ENCODE measurements at regions not wholly inside any gene's neighbourhood (a gene's known extent, or its start where the extent isn't known, plus 50 kb on each side); places are given as distances from the start of the nearest gene placed in this dataset.
A peak's percentile ranks its signal among the peaks of the same experiment; 100 is the strongest.

GRCh38 chr5:98076501-98076900 lies 697.0 kb upstream of the RGMB start:
- Mint-ChIP-seq H3K36me3 (no peaks in the 10 kb centered on the region), H3K9me3 (peaks cover 0 to 3% (median 0%) of the 10 kb centered on the region in 8 donors), H3K27ac (peak overlapping the region in 1 of 7 donors; percentile 46), H3K27me3 (peaks cover 0 to 1% of the 10 kb centered on the region in 2 donors), H3K4me1 (no peaks in the 10 kb centered on the region), H3K4me3 (no peak overlapping the region)
- Histone ChIP-seq H3K27ac (ENCODE audit: low read depth, low read length) (no peak overlapping the region), H3K27me3 (ENCODE audit: insufficient read depth, low read length) (no peaks in the 10 kb centered on the region), H3K36me3 (ENCODE audit: insufficient read depth, low read length) (no peaks in the 10 kb centered on the region), H3K4me3 (ENCODE audit: low read length in 2 of 2) (no peak overlapping the region), H3K9me3 (ENCODE audit: control insufficient read depth in 1 of 2, low read length in 2 of 2) (no peaks in the 10 kb centered on the region), H3K4me1 (ENCODE audit: insufficient read depth, low read length) (no peaks in the 10 kb centered on the region)
- ChIA-PET POLR2A (ENCODE audit: partially characterized antibody) (no interaction called here), CTCF (ENCODE audit: partially characterized antibody) (no interaction called here)
- DNase-seq = no peak
- intact Hi-C loops (cut with micrococcal nuclease) = no loop called here

GRCh38 chr5:98085593-98085992 lies 687.9 kb upstream of the RGMB start:
- no peak for DNase-seq
- H3K4me1 Mint-ChIP-seq = no peaks in the 10 kb centered on the region
- peaks cover 0 to 6% (median 0%) of the 10 kb centered on the region in 8 donors for H3K9me3 Mint-ChIP-seq
- POLR2A ChIA-PET (ENCODE audit: partially characterized antibody) = no interaction called here
- H3K9me3 ChIP-seq (ENCODE audit: control insufficient read depth in 1 of 2, low read length in 2 of 2) = no peaks in the 10 kb centered on the region
- intact Hi-C loops (cut with micrococcal nuclease) = no loop called here
- H3K36me3 ChIP-seq (ENCODE audit: insufficient read depth, low read length) = no peaks in the 10 kb centered on the region
- H3K36me3 Mint-ChIP-seq = no peaks in the 10 kb centered on the region
- no peaks in the 10 kb centered on the region for H3K27me3 Mint-ChIP-seq
- H3K4me3 ChIP-seq (ENCODE audit: low read length in 2 of 2) = no peak overlapping the region
- H3K4me1 ChIP-seq (ENCODE audit: insufficient read depth, low read length) = no peaks in the 10 kb centered on the region
- CTCF ChIA-PET (ENCODE audit: partially characterized antibody) = no interaction called here
- no peaks in the 10 kb centered on the region for H3K27me3 ChIP-seq (ENCODE audit: insufficient read depth, low read length)
- no peak overlapping the region for H3K27ac Mint-ChIP-seq
- no peak overlapping the region for H3K27ac ChIP-seq (ENCODE audit: low read depth, low read length)
- H3K4me3 Mint-ChIP-seq = no peak overlapping the region

GRCh38 chr5:98095072-98095471 lies 678.4 kb upstream of the RGMB start:
- Mint-ChIP-seq H3K9me3 (no peaks in the 10 kb centered on the region), H3K4me3 (no peak overlapping the region), H3K36me3 (no peaks in the 10 kb centered on the region), H3K27ac (no peak overlapping the region), H3K4me1 (no peaks in the 10 kb centered on the region), H3K27me3 (no peaks in the 10 kb centered on the region)
- POLR2A ChIA-PET (ENCODE audit: partially characterized antibody) = no interaction called here
- H3K4me3 ChIP-seq (ENCODE audit: low read length in 2 of 2) = no peak overlapping the region
- no peaks in the 10 kb centered on the region for H3K27me3 ChIP-seq (ENCODE audit: insufficient read depth, low read length)
- no peaks in the 10 kb centered on the region for H3K9me3 ChIP-seq (ENCODE audit: control insufficient read depth in 1 of 2, low read length in 2 of 2)
- DNase-seq = no peak
- CTCF ChIA-PET (ENCODE audit: partially characterized antibody) = no interaction called here
- no peak overlapping the region for H3K27ac ChIP-seq (ENCODE audit: low read depth, low read length)
- no peaks in the 10 kb centered on the region for H3K36me3 ChIP-seq (ENCODE audit: insufficient read depth, low read length)
- intact Hi-C loops (cut with micrococcal nuclease) = no loop called here
- no peaks in the 10 kb centered on the region for H3K4me1 ChIP-seq (ENCODE audit: insufficient read depth, low read length)

GRCh38 chr5:98096155-98096554 lies 677.3 kb upstream of the RGMB start:
- ChIA-PET CTCF (ENCODE audit: partially characterized antibody) (interaction anchor here (0.6 to 1.1 kb wide), 2 partner anchors 9 to 34 kb away, joined by 3 to 4 read pairs; no protein-coding TSS in a partner anchor), POLR2A (ENCODE audit: partially characterized antibody) (no interaction called here)
- H3K4me1 Mint-ChIP-seq = no peaks in the 10 kb centered on the region
- H3K4me3 Mint-ChIP-seq = no peak overlapping the region
- H3K9me3 Mint-ChIP-seq = no peaks in the 10 kb centered on the region
- no peak overlapping the region for H3K27ac Mint-ChIP-seq
- Histone ChIP-seq H3K4me3 (ENCODE audit: low read length in 2 of 2) (no peak overlapping the region), H3K4me1 (ENCODE audit: insufficient read depth, low read length) (no peaks in the 10 kb centered on the region), H3K9me3 (ENCODE audit: control insufficient read depth in 1 of 2, low read length in 2 of 2) (no peaks in the 10 kb centered on the region), H3K27me3 (ENCODE audit: insufficient read depth, low read length) (no peaks in the 10 kb centered on the region), H3K27ac (ENCODE audit: low read depth, low read length) (no peak overlapping the region), H3K36me3 (ENCODE audit: insufficient read depth, low read length) (no peaks in the 10 kb centered on the region)
- H3K36me3 Mint-ChIP-seq = no peaks in the 10 kb centered on the region
- intact Hi-C loops (cut with micrococcal nuclease) = no loop called here
- no peaks in the 10 kb centered on the region for H3K27me3 Mint-ChIP-seq
- DNase-seq = no peak

DNA sequence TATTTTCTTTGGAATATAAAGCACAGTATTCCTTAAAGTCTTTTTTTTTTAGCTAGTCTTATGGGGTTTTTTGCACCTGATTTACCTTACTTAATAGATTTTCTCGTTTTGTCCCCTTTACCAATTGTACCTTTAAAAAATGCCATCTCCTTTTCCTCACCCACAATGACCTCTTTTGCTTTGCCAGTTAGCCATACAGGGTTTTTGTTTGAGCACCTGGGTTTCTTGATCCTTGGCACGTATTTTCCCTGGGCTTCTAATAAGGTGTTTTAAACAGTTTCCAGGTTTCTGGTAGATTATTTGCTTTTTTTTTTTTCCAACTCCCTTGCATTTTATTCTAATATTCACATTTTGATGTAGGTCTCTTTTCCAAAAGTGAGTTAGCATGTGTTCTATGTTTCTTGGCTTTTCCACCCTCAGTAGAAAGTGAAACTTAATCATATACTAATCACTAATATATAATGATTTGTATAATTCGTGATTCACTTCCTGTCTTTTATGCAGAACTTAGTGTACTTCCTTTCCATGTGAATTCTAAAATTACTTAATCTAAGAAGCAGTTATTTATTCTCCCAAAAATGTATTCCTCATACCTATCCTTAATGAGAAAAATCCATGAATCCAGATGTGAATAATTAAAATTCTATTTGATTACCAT lies 673.9 kb upstream of the RGMB start:
- H3K36me3 ChIP-seq (ENCODE audit: insufficient read depth, low read length) = no peaks in the 10 kb centered on the region
- H3K4me1 Mint-ChIP-seq = no peaks in the 10 kb centered on the region
- CTCF ChIA-PET (ENCODE audit: partially characterized antibody) = no interaction called here
- no peaks in the 10 kb centered on the region for H3K36me3 Mint-ChIP-seq
- no peaks in the 10 kb centered on the region for H3K4me1 ChIP-seq (ENCODE audit: insufficient read depth, low read length)
- no peaks in the 10 kb centered on the region for H3K27me3 ChIP-seq (ENCODE audit: insufficient read depth, low read length)
- POLR2A ChIA-PET (ENCODE audit: partially characterized antibody) = no interaction called here
- H3K9me3 ChIP-seq (ENCODE audit: control insufficient read depth in 1 of 2, low read length in 2 of 2) = no peaks in the 10 kb centered on the region
- no peak overlapping the region for H3K27ac Mint-ChIP-seq
- no peak overlapping the region for H3K4me3 ChIP-seq (ENCODE audit: low read length in 2 of 2)
- H3K9me3 Mint-ChIP-seq = peaks cover 0 to 1% (median 0%) of the 10 kb centered on the region in 8 donors
- no peak for DNase-seq
- H3K27ac ChIP-seq (ENCODE audit: low read depth, low read length) = no peak overlapping the region
- H3K4me3 Mint-ChIP-seq = no peak overlapping the region
- intact Hi-C loops (cut with micrococcal nuclease) = no loop called here
- peaks cover 0 to 3% of the 10 kb centered on the region in 2 donors for H3K27me3 Mint-ChIP-seq

DNA sequence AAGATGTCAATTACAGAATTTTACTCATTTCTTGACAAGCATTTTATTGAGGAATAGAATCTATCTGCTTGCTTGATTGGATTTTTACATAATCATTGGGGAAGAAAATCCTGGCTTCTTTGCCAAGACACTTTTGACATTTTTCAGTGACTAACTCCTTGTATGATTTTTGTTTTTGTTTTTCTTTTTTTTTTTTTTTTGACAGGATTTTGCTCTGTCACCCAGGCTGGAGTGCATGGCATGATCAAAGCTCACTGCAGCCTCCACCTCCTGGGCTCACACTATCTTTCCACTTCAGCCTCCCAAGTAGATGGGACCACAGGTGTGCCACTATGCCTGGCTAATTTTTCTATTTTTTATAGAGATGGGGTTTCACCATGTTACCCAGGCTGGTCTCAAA lies 672.3 kb upstream of the RGMB start:
- H3K4me3 Mint-ChIP-seq = no peak overlapping the region
- Histone ChIP-seq H3K27me3 (ENCODE audit: insufficient read depth, low read length) (no peaks in the 10 kb centered on the region), H3K9me3 (ENCODE audit: control insufficient read depth in 1 of 2, low read length in 2 of 2) (no peaks in the 10 kb centered on the region), H3K4me3 (ENCODE audit: low read length in 2 of 2) (no peak overlapping the region), H3K4me1 (ENCODE audit: insufficient read depth, low read length) (no peaks in the 10 kb centered on the region), H3K36me3 (ENCODE audit: insufficient read depth, low read length) (no peaks in the 10 kb centered on the region), H3K27ac (ENCODE audit: low read depth, low read length) (no peak overlapping the region)
- H3K27me3 Mint-ChIP-seq = peaks cover 2 to 3% of the 10 kb centered on the region in 2 donors
- no peaks in the 10 kb centered on the region for H3K4me1 Mint-ChIP-seq
- no peak overlapping the region for H3K27ac Mint-ChIP-seq
- peaks cover 0 to 2% (median 0%) of the 10 kb centered on the region in 8 donors for H3K9me3 Mint-ChIP-seq
- DNase-seq = no peak
- no peaks in the 10 kb centered on the region for H3K36me3 Mint-ChIP-seq
- CTCF ChIA-PET (ENCODE audit: partially characterized antibody) = no interaction called here
- POLR2A ChIA-PET (ENCODE audit: partially characterized antibody) = no interaction called here
- intact Hi-C loops (cut with micrococcal nuclease) = no loop called here

GRCh38 chr5:98102936-98103335 lies 670.5 kb upstream of the RGMB start:
- no peaks in the 10 kb centered on the region for H3K9me3 ChIP-seq (ENCODE audit: control insufficient read depth in 1 of 2, low read length in 2 of 2)
- DNase-seq = no peak
- POLR2A ChIA-PET (ENCODE audit: partially characterized antibody) = no interaction called here
- Mint-ChIP-seq H3K4me3 (no peak overlapping the region), H3K36me3 (no peaks in the 10 kb centered on the region), H3K4me1 (no peaks in the 10 kb centered on the region), H3K9me3 (peaks cover 0 to 2% (median 0%) of the 10 kb centered on the region in 8 donors), H3K27ac (no peak overlapping the region), H3K27me3 (peaks cover 2 to 3% of the 10 kb centered on the region in 2 donors)
- no peaks in the 10 kb centered on the region for H3K27me3 ChIP-seq (ENCODE audit: insufficient read depth, low read length)
- H3K4me3 ChIP-seq (ENCODE audit: low read length in 2 of 2) = no peak overlapping the region
- H3K27ac ChIP-seq (ENCODE audit: low read depth, low read length) = no peak overlapping the region
- no peaks in the 10 kb centered on the region for H3K36me3 ChIP-seq (ENCODE audit: insufficient read depth, low read length)
- intact Hi-C loops (cut with micrococcal nuclease) = no loop called here
- H3K4me1 ChIP-seq (ENCODE audit: insufficient read depth, low read length) = no peaks in the 10 kb centered on the region
- CTCF ChIA-PET (ENCODE audit: partially characterized antibody) = no interaction called here

DNA sequence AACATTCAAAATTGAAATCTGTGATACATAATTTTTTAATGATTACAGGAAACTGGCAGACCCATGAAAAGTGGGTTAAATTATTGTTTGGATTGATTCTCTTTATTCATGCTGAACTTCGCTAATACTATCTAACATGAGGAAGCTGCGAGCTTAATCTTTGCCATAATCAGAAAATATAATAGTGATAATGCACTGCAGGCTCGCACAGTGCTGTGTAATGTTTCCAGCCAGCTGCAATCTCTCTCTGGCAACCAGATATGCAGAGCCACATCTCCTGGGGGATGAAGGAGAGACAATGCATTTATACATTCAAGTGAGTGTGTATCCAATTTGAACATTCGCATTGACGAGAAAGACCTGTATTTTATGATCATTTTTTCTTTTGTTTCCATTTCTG lies 669.7 kb upstream of the RGMB start:
- DNase-seq = no peak
- Histone ChIP-seq H3K4me3 (ENCODE audit: low read length in 2 of 2) (no peak overlapping the region), H3K27me3 (ENCODE audit: insufficient read depth, low read length) (no peaks in the 10 kb centered on the region), H3K4me1 (ENCODE audit: insufficient read depth, low read length) (no peaks in the 10 kb centered on the region), H3K36me3 (ENCODE audit: insufficient read depth, low read length) (no peaks in the 10 kb centered on the region), H3K9me3 (ENCODE audit: control insufficient read depth in 1 of 2, low read length in 2 of 2) (no peaks in the 10 kb centered on the region), H3K27ac (ENCODE audit: low read depth, low read length) (no peak overlapping the region)
- POLR2A ChIA-PET (ENCODE audit: partially characterized antibody) = no interaction called here
- no peak overlapping the region for H3K27ac Mint-ChIP-seq
- intact Hi-C loops (cut with micrococcal nuclease) = no loop called here
- CTCF ChIA-PET (ENCODE audit: partially characterized antibody) = no interaction called here
- no peaks in the 10 kb centered on the region for H3K36me3 Mint-ChIP-seq
- peaks cover 2 to 3% of the 10 kb centered on the region in 2 donors for H3K27me3 Mint-ChIP-seq
- H3K9me3 Mint-ChIP-seq = peaks cover 0 to 2% (median 0%) of the 10 kb centered on the region in 8 donors
- no peaks in the 10 kb centered on the region for H3K4me1 Mint-ChIP-seq
- H3K4me3 Mint-ChIP-seq = no peak overlapping the region
